ENCODE measurements at regions not wholly inside any gene's neighbourhood (a gene's known extent, or its start where the extent isn't known, plus 50 kb on each side); places are given as distances from the start of the nearest gene placed in this dataset.

- CTCF ChIA-PET: no interaction called here
- intact Hi-C loops (cut with micrococcal nuclease; ENCODE audit: unreplicated experiment) (no loop called here), in situ Hi-C loops (cut with HindIII; ENCODE audit: low pct_unique_long_range_greater_than_20kb, low sequenced_read_pairs) (no loop called here)
- Histone ChIP-seq H3K4me3 (ENCODE audit: low read depth in 2 of 2, low read length in 2 of 2) (no peak overlapping the region), H3K4me1 (ENCODE audit: control insufficient read depth, insufficient read depth, low read length) (no peaks in the 10 kb centered on the region), H3K36me3 (ENCODE audit: control insufficient read depth, insufficient read depth, low read length) (no peaks in the 10 kb centered on the region), H3K9me3 (ENCODE audit: control insufficient read depth, insufficient read depth, low read depth, low read length) (no peaks in the 10 kb centered on the region), H3K27me3 (ENCODE audit: control insufficient read depth, insufficient read depth, low read length) (no peaks in the 10 kb centered on the region), H3K27ac (ENCODE audit: low read length) (no peak overlapping the region)
- ATAC-seq: no peak
- TF ChIP-seq REST (IDR thresholded peaks at IDR 0.05; ENCODE audit: insufficient read depth in 1 of 2, low read depth in 2 of 2, low read length in 1 of 2): no peak
- TF ChIP-seq TCF7L2 (IDR thresholded peaks at IDR 0.05; ENCODE audit: low read depth, low read length): no peak
- TF ChIP-seq, protein P1, sequence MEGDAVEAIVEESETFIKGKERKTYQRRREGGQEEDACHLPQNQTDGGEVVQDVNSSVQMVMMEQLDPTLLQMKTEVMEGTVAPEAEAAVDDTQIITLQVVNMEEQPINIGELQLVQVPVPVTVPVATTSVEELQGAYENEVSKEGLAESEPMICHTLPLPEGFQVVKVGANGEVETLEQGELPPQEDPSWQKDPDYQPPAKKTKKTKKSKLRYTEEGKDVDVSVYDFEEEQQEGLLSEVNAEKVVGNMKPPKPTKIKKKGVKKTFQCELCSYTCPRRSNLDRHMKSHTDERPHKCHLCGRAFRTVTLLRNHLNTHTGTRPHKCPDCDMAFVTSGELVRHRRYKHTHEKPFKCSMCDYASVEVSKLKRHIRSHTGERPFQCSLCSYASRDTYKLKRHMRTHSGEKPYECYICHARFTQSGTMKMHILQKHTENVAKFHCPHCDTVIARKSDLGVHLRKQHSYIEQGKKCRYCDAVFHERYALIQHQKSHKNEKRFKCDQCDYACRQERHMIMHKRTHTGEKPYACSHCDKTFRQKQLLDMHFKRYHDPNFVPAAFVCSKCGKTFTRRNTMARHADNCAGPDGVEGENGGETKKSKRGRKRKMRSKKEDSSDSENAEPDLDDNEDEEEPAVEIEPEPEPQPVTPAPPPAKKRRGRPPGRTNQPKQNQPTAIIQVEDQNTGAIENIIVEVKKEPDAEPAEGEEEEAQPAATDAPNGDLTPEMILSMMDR (IDR thresholded peaks at IDR 0.05): no peak
- TF ChIP-seq POLR2AphosphoS5 (IDR thresholded peaks at IDR 0.05; ENCODE audit: low read depth, low read length): no peak
- TF ChIP-seq SIN3A (IDR thresholded peaks at IDR 0.05; ENCODE audit: borderline replicate concordance, insufficient read depth, low read depth, low read length): no peak
- POLR2A ChIA-PET: no interaction called here
- no peak for DNase-seq (ENCODE audit: low read depth, low spot score)
- BruUV-seq (replicated peaks): no TSS peak
These were observed 246.3 kb downstream of the SOX11 start for GRCh38 chr2:5938566-5938896.

- DNase-seq (ENCODE audit: low read depth, low spot score) (no peak), ATAC-seq (no peak)
- no peak for TF ChIP-seq TCF7L2 (IDR thresholded peaks at IDR 0.05; ENCODE audit: low read depth, low read length)
- no peak for TF ChIP-seq POLR2AphosphoS5 (IDR thresholded peaks at IDR 0.05; ENCODE audit: low read depth, low read length)
- TF ChIP-seq, protein P1 (IDR thresholded peaks at IDR 0.05): no peak
- TF ChIP-seq SIN3A (IDR thresholded peaks at IDR 0.05; ENCODE audit: borderline replicate concordance, insufficient read depth, low read depth, low read length): no peak
- H3K4me1 ChIP-seq (ENCODE audit: control insufficient read depth, insufficient read depth, low read length): no peaks in the 10 kb centered on the region
- intact Hi-C loops (cut with micrococcal nuclease; ENCODE audit: unreplicated experiment) (no loop called here), in situ Hi-C loops (cut with HindIII; ENCODE audit: low pct_unique_long_range_greater_than_20kb, low sequenced_read_pairs) (no loop called here)
- BruUV-seq (replicated peaks): no TSS peak
- H3K27ac ChIP-seq (ENCODE audit: low read length): no peak overlapping the region
- ChIA-PET POLR2A (no interaction called here), CTCF (no interaction called here)
- H3K36me3 ChIP-seq (ENCODE audit: control insufficient read depth, insufficient read depth, low read length): no peaks in the 10 kb centered on the region
- no peaks in the 10 kb centered on the region for H3K27me3 ChIP-seq (ENCODE audit: control insufficient read depth, insufficient read depth, low read length)
- H3K9me3 ChIP-seq (ENCODE audit: control insufficient read depth, insufficient read depth, low read depth, low read length): no peaks in the 10 kb centered on the region
- no peak overlapping the region for H3K4me3 ChIP-seq (ENCODE audit: low read depth in 2 of 2, low read length in 2 of 2)
These were observed 247.4 kb downstream of the SOX11 start for GRCh38 chr2:5939553-5939952.
